ENCODE measurements at regions not wholly inside any gene's neighbourhood (a gene's known extent, or its start where the extent isn't known, plus 50 kb on each side); places are given as distances from the start of the nearest gene placed in this dataset.

DNA sequence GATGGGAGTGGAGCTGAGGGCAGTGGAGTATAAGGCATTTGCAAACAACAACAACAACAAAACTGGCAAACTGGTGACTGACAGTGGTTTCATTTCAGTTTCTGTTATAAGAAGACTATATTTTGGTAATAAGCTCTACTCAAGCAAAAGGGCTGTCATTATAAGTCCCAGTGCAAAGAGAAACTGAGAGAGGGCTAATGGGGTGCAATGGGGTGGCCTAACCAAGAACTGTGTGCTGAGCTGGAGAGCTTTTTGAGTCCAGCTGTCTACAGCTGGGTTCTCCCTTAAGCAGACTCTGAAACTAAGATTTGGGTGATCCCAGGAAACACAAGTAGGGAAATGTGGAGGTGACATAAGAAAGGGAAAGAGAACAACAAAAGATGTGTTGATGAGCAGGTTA lies 439.3 kb downstream of the ADRA2A start:
- ChIA-PET CTCF (no interaction called here), POLR2A (no interaction called here)
- H3K4me3 ChIP-seq (ENCODE audit: low read depth, low read length): no peak overlapping the region
- TF ChIP-seq, protein P1, sequence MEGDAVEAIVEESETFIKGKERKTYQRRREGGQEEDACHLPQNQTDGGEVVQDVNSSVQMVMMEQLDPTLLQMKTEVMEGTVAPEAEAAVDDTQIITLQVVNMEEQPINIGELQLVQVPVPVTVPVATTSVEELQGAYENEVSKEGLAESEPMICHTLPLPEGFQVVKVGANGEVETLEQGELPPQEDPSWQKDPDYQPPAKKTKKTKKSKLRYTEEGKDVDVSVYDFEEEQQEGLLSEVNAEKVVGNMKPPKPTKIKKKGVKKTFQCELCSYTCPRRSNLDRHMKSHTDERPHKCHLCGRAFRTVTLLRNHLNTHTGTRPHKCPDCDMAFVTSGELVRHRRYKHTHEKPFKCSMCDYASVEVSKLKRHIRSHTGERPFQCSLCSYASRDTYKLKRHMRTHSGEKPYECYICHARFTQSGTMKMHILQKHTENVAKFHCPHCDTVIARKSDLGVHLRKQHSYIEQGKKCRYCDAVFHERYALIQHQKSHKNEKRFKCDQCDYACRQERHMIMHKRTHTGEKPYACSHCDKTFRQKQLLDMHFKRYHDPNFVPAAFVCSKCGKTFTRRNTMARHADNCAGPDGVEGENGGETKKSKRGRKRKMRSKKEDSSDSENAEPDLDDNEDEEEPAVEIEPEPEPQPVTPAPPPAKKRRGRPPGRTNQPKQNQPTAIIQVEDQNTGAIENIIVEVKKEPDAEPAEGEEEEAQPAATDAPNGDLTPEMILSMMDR (IDR thresholded peaks at IDR 0.05; ENCODE audit: insufficient read depth, low read length, missing control alignments): no peak
- DNase-seq (ENCODE audit: low read depth, low spot score): no peak

DNA sequence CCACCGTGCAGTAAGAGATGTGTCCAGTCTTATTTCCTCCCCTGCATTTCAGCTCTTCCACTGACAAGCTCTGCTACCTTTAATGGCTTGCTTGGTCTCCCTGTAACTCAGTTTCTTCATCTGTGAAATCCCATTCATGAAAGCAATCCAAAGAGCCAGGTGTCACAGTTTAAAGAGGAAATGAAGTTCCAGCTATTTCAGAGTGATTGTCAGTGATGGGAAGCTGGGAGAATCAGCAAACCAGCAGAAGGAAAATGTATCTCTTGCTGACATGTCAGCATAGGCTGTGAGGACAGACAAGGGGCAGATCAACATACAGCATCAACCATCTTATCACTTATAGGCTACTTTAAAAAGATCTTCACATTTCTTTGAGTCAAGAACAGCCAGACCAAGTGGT lies 445.3 kb downstream of the ADRA2A start:
- H3K4me3 ChIP-seq (ENCODE audit: low read depth, low read length): no peak overlapping the region
- ChIA-PET POLR2A (no interaction called here), CTCF (no interaction called here)
- DNase-seq (ENCODE audit: low read depth, low spot score): no peak
- TF ChIP-seq, protein P1 (IDR thresholded peaks at IDR 0.05; ENCODE audit: insufficient read depth, low read length, missing control alignments): no peak

DNA sequence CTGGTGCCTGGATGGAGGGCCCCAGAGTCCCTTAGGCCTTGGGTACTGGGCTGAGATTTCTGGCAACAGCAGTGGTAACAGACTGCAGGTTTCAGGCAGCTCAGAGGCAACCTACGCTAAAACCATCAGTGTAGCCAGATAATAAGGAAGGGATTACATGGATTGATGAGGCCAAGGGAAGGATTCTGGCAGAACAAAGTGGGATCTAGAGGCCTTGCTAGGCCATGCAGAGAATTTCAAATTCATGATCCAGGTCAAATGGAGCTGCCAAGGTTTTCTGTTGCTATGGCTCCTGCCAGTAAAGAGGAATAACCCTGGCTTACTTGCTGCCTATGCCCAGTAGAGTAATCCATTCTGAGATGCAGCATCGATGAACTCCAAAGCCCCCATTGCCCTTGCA lies 445.7 kb downstream of the ADRA2A start:
- TF ChIP-seq, protein P1 (IDR thresholded peaks at IDR 0.05; ENCODE audit: insufficient read depth, low read length, missing control alignments): no peak
- CTCF ChIA-PET: no interaction called here
- POLR2A ChIA-PET: no interaction called here
- H3K4me3 ChIP-seq (ENCODE audit: low read depth, low read length): no peak overlapping the region
- no peak for DNase-seq (ENCODE audit: low read depth, low spot score)

DNA sequence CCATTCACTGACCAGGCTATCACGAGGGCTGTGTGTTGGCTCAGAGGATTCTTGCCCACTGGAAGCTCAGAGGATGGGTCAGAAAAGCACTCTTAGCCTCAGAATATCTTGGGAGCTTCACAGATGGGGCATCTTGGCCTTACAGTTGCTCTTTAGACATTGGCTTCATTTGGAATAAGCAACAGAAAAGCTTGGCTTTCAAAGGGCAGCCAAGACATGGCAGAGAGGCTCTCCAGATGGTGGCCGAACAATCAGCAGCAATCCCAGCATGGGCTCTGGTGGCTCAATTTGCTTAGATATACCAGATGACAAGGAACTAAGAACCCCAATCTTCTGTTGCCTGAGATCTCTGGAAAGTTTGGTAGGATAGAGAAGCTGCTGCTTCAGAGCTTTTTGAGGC lies 446.2 kb downstream of the ADRA2A start:
- no peak overlapping the region for H3K4me3 ChIP-seq (ENCODE audit: low read depth, low read length)
- CTCF ChIA-PET: no interaction called here
- POLR2A ChIA-PET: no interaction called here
- TF ChIP-seq, protein P1 (IDR thresholded peaks at IDR 0.05; ENCODE audit: insufficient read depth, low read length, missing control alignments): no peak
- DNase-seq (ENCODE audit: low read depth, low spot score): no peak

DNA sequence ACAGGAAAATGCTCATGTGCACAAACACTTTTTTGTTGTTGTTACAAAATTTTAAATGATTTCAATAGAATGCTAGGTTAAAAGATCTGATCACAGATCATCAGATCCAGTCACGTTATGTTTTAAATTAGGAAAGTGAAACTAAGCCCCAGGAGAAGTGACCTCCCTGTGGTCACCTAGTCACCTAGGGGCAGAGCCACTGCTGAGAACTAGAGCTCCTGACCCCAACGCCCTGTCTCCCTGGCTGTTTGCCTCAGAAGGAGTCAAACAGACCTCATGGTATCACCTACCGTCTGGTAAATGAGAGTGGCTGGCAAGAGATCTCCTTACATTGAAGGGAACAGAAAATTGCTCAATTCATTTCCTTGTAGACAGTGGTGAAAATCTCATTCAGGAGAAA lies 447.3 kb downstream of the ADRA2A start:
- H3K4me3 ChIP-seq (ENCODE audit: low read depth, low read length): no peak overlapping the region
- POLR2A ChIA-PET: no interaction called here
- DNase-seq (ENCODE audit: low read depth, low spot score): no peak
- TF ChIP-seq, protein P1 (IDR thresholded peaks at IDR 0.05; ENCODE audit: insufficient read depth, low read length, missing control alignments): no peak
- CTCF ChIA-PET: no interaction called here

DNA sequence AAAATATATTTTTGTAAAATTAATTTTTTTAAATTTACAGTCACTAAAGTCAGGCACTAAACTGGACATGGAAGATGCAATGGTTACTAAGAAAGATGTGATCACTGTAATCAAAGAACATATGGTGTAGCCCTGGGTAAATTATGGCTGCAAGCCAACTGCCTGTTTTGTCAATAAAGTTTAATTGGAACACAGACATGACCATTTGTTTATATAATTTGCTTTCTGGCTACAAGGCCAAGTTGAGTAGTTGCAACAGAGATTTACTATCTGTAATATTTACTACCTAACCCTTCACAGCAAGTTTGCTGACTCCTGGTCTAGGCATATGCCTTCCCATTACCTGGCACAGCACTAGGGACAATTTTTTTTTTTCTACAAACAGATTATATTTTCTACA lies 448.9 kb downstream of the ADRA2A start:
- ChIA-PET POLR2A (no interaction called here), CTCF (no interaction called here)
- H3K4me3 ChIP-seq (ENCODE audit: low read depth, low read length): no peak overlapping the region
- no peak for DNase-seq (ENCODE audit: low read depth, low spot score)
- TF ChIP-seq, protein P1 (IDR thresholded peaks at IDR 0.05; ENCODE audit: insufficient read depth, low read length, missing control alignments): no peak

All from AG04449 (cell line).